GM10248 (cell line): ENCODE measurements at regions not wholly inside any gene's neighbourhood (a gene's known extent, or its start where the extent isn't known, plus 50 kb on each side); places are given as distances from the start of the nearest gene placed in this dataset.

Source experiments
- CTCF ChIA-PET: fragments of 300-600 bp; sonication (Branson Sonifier 250); formaldehyde crosslinking; extraction: SDS; loops from one replicate; lab custom pipeline; 2021; ENCODE audit warnings: antibody characterized with exemption; lab: Yijun Ruan, JAX
- POLR2A ChIA-PET: fragments of 350-650 bp; sonication (Branson Sonifier 250); formaldehyde crosslinking; extraction: SDS; loops from one replicate; lab custom pipeline; 2020; ENCODE audit warnings: antibody characterized with exemption; lab: Yijun Ruan, JAX
- DNase-seq: peaks from one replicate; pipeline ENCODE4 v3.0.0; 2012; ENCODE audit errors: extremely low spot score
- CTCF ChIP-seq: IDR thresholded peaks from 2 replicates; pipeline ENCODE4 v1.5.1; 2012; ENCODE audit warnings: mild to moderate bottlenecking, low read depth; ENCODE audit errors: extremely low read depth, missing control alignments, control extremely low read depth

DNA sequence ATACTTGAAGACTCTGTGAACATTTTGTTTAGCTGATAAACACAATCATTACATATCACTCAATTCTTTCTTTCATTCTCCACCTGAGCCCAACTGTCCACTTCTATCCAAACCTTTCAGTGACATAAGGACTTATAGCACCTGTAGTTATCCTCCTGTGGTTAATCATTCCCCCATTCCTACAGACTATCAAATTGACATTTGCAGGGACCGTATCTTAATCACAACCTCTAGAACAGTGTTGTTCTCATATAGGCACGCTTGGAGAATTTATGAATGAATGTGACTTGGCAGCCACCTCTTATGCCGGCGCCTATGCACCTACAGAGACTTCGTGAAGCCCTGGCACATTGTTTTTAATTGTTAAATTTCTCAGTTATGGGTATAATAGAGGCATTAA is 83.9 kb upstream of the CXADR start:
- POLR2A ChIA-PET: no interaction called here

DNA sequence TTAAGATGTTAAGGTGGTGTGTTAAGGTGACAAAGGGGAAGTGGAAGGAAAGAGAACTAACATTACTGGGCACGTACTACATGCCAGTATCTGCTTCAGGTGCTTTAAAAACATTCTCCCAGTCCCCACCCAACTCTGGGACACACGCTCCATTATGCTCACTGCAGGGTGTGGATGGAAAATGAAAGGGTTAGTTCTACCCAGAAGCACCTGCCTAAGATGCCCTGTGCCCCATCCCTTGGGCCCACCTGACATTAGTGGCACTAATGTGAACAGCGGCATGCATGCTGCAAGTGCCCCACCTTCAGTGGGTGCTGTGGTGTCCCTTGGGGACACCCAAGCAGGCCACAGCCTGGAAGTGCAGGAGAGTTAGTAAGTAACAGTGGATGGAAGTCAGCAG is 82.9 kb upstream of the CXADR start:
- POLR2A ChIA-PET: no interaction called here
- CTCF ChIA-PET: no interaction called here
- no peak for TF ChIP-seq CTCF
- no peak for DNase-seq

More for the DNA sequence above, 83.9 kb upstream of the CXADR start:
- no peak for TF ChIP-seq CTCF
- DNase-seq: no peak
- CTCF ChIA-PET: no interaction called here

DNA sequence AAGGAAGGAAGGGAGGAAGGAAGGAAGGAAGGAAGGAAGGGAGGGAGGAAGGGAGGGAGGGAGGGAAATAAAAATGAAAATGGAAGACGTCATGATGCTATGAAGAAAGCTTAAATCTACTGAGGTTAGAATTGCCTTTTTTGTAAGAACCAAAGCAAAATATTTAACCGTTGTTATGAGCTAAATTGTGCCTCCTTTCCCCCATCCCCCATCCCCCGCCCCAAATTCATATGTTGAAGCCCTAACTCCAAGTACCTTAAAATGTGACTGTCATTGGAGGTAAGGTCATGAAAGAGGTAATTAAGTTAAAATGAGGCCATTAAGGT is 80.1 kb upstream of the CXADR start:
- no peak for DNase-seq
- TF ChIP-seq CTCF: no peak
- ChIA-PET CTCF (no interaction called here), POLR2A (no interaction called here)

- ChIA-PET CTCF (no interaction called here), POLR2A (no interaction called here)
- DNase-seq: no peak
- no peak for TF ChIP-seq CTCF
Observed at GRCh38 chr21:17433730-17434129, 79.1 kb upstream of the CXADR start.

DNA sequence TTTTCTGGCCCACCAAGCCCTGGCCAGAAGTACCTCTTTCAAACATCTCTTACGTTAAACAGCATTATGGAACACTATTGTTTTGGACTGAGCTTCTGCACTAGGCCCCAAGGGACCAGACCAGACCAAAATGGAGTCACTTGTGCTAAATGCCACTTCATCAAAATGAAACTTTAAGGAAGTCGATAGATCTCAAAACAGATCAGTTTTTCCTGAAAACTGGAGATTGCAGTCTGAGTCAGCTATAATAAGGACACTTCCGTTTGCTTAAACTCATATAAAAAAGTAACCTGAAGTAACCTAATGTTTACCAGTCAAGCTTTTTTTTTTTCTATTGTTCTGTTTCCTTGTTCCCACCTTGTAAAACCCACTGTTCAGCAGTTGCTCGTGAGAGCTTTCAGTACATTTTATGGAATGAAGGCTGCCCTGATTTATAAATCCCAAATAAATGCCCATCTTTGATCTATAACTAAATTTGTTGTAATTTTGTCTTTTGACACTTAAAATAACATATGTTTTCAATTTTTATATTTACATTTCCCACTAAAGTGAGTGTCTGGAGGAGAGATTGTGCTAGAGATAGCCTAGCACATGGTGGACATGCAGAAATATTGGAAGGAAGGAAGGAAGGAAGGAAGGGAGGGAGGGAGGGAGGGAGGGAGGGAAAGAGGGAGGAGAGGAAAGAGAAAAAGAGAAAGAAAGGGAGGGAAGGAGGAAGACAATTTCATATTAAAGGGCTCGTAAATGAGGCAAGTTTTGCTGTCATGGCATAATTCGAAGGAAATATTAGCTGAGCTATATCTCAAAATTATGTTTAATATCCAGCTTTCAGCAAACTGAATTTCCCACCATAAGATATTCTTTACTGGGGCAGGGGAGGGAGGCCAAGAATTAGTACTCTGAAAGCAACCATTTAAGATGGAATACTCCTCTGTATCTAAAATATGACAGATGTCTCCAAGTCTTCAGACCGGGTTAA is 77.0 kb upstream of the CXADR start:
- no peak for DNase-seq
- ChIA-PET CTCF (interaction anchor here (1.5 to 2.4 kb wide), 2 partner anchors 13 to 49 kb away, joined by 4 to 7 read pairs; no protein-coding TSS in a partner anchor), POLR2A (no interaction called here)
- TF ChIP-seq CTCF: no peak

DNA sequence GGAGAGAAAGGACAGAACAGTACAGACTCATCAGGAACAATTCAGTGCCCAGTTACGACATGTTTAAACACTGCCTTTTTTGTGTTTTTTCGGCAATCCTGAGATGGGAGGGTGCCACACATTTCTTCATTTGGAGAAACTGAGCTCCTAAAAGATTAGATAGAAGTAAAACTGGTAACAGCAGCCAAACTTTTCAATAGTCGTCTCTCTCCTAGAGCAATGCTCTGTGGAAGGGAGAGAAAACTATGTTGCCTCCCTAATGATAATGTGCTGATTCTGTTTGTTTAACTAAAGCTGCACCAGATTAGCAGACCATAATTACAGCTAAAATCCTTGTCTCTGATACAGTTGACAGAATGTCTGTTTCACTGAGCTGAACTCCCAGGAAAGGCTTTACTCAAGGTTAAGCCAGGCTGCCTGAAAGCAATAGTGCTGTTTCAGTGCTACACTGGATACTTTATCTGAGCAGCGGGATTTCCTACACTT is 76.2 kb upstream of the CXADR start:
- POLR2A ChIA-PET: no interaction called here

More for the DNA sequence above, 76.2 kb upstream of the CXADR start:
- no peak for DNase-seq
- CTCF ChIA-PET: interaction anchor here (1.5 to 2.4 kb wide), 2 partner anchors 12 to 50 kb away, joined by 4 to 7 read pairs; no protein-coding TSS in a partner anchor
- no peak for TF ChIP-seq CTCF
